ENCODE measurements at regions not wholly inside any gene's neighbourhood (a gene's known extent, or its start where the extent isn't known, plus 50 kb on each side); places are given as distances from the start of the nearest gene placed in this dataset.

DNA sequence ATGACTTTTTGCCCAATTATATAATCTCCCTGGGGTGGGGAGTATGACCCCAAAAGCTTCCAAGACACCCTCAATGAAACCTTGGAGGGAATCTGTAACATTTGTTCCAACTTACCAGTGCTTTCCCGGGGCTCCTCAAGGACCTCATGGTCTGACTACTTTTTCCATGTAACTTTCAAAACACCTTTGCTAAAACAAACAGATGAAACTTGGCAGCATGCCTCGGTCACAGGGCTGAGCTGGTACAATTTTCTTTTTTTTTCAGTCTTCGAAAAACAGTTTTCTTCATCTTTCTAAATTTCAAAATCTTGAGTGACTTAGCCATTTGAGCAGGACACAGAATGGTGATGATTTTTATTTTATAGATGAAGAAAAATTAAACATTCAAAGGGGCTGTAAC is 241.2 kb downstream of the BMP7 start:
- DNase-seq (ENCODE audit: low spot score) = no peak
- no peaks in the 10 kb centered on the region for H3K79me2 ChIP-seq
- H3K36me3 ChIP-seq (replicated peaks; ENCODE audit: insufficient read depth, low read depth) = no peaks in the 10 kb centered on the region
- no peaks in the 10 kb centered on the region for H3K4me1 ChIP-seq (ENCODE audit: insufficient read depth)
- no peak overlapping the region for H3K27ac ChIP-seq
- H3K4me2 ChIP-seq = no peak overlapping the region
- 62% methylated on average over 3 of the region's 3 CpGs for WGBS (ENCODE audit: low lambda C conversion rate, missing lambda C conversion rate)
- no peak overlapping the region for H3K4me3 ChIP-seq
- no peak overlapping the region for H2AFZ ChIP-seq
- no peaks in the 10 kb centered on the region for H4K20me1 ChIP-seq (ENCODE audit: insufficient read depth, poor library complexity, severe bottlenecking)
- H3K9me2 ChIP-seq (replicated peaks; ENCODE audit: insufficient read depth) = no peaks in the 10 kb centered on the region
- H3K27me3 ChIP-seq = peaks cover 8% of the 10 kb centered on the region
- no peaks in the 10 kb centered on the region for H3K9me3 ChIP-seq (ENCODE audit: low read depth)
- TF ChIP-seq, protein P1, sequence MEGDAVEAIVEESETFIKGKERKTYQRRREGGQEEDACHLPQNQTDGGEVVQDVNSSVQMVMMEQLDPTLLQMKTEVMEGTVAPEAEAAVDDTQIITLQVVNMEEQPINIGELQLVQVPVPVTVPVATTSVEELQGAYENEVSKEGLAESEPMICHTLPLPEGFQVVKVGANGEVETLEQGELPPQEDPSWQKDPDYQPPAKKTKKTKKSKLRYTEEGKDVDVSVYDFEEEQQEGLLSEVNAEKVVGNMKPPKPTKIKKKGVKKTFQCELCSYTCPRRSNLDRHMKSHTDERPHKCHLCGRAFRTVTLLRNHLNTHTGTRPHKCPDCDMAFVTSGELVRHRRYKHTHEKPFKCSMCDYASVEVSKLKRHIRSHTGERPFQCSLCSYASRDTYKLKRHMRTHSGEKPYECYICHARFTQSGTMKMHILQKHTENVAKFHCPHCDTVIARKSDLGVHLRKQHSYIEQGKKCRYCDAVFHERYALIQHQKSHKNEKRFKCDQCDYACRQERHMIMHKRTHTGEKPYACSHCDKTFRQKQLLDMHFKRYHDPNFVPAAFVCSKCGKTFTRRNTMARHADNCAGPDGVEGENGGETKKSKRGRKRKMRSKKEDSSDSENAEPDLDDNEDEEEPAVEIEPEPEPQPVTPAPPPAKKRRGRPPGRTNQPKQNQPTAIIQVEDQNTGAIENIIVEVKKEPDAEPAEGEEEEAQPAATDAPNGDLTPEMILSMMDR (IDR thresholded peaks at IDR 0.05; ENCODE audit: poor library complexity) = no peak
- TF ChIP-seq EZH2phosphoT487 (IDR thresholded peaks at IDR 0.05; ENCODE audit: low read depth, severe bottlenecking, unreplicated experiment) (no peak), EZH2 (IDR thresholded peaks at IDR 0.05; ENCODE audit: borderline replicate concordance) (no peak)

DNA sequence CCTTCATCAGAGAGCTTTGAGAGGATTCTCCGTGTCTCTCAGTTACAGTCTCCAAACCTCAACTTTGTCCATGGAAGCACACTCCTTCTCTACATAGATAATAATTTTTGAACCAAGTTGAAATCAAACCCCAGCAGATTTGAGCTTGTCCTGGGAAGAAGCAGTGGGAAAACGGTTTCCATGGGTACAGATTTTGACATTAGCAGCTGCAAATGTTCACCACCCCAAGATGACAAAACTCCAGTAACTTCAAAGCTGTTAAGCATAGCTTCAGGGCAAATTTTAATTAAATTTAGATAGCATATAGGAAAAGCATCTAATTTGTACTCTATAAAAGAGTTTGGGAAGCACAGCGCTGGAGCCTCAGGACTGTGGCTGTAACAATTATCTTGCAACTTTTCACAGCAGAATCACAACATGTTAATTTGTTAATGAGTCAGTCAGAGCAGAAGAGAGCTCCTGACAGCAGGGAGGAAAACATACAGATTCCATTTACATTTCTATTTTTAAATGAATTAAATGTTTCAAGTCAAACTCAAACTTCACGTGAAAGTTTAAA is 240.7 kb downstream of the BMP7 start:
- H3K9me3 ChIP-seq (ENCODE audit: low read depth) = no peaks in the 10 kb centered on the region
- WGBS (ENCODE audit: low lambda C conversion rate, missing lambda C conversion rate) = 63% methylated on average over 4 of the region's 4 CpGs
- no peaks in the 10 kb centered on the region for H4K20me1 ChIP-seq (ENCODE audit: insufficient read depth, poor library complexity, severe bottlenecking)
- H3K27ac ChIP-seq = no peak overlapping the region
- H3K4me3 ChIP-seq = no peak overlapping the region
- H3K4me2 ChIP-seq = no peak overlapping the region
- TF ChIP-seq, protein P1 (IDR thresholded peaks at IDR 0.05; ENCODE audit: poor library complexity) = no peak
- TF ChIP-seq EZH2phosphoT487 (IDR thresholded peaks at IDR 0.05; ENCODE audit: low read depth, severe bottlenecking, unreplicated experiment) = no peak
- TF ChIP-seq EZH2 (IDR thresholded peaks at IDR 0.05; ENCODE audit: borderline replicate concordance) = no peak
- no peaks in the 10 kb centered on the region for H3K36me3 ChIP-seq (replicated peaks; ENCODE audit: insufficient read depth, low read depth)
- H3K4me1 ChIP-seq (ENCODE audit: insufficient read depth) = peaks cover under 1% of the 10 kb centered on the region
- no peak overlapping the region for H2AFZ ChIP-seq
- peaks cover 8% of the 10 kb centered on the region for H3K27me3 ChIP-seq
- H3K9me2 ChIP-seq (replicated peaks; ENCODE audit: insufficient read depth) = no peaks in the 10 kb centered on the region
- DNase-seq (ENCODE audit: low spot score) = no peak
- no peaks in the 10 kb centered on the region for H3K79me2 ChIP-seq

DNA sequence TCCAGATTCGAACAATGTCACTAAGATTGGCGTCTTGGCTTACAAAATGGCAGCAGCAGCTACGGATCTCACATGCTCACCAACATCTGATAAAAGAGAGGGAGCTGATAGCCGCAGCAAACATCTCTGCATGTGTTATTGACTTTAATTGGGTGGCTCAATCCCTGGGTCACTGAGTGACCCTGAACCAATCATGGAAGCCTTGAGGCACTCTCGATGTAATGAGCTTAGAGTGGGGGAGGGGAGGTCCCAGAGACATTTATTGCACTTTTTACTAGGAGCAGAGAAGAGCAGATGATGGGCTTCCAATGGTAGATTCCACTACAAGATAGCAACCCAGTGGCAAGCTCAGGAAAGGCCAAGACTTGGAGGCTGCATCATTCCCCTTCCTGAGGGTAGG is 238.7 kb downstream of the BMP7 start:
- Histone ChIP-seq H3K4me3 (no peak overlapping the region), H3K4me1 (ENCODE audit: insufficient read depth) (peaks cover 9% of the 10 kb centered on the region)
- WGBS (ENCODE audit: low lambda C conversion rate, missing lambda C conversion rate) = 55% methylated on average over 5 of the region's 5 CpGs

More for the DNA sequence above, 238.7 kb downstream of the BMP7 start:
- no peaks in the 10 kb centered on the region for H3K9me3 ChIP-seq (ENCODE audit: low read depth)
- TF ChIP-seq, protein P1 (IDR thresholded peaks at IDR 0.05; ENCODE audit: poor library complexity) = no peak
- TF ChIP-seq EZH2 (IDR thresholded peaks at IDR 0.05; ENCODE audit: borderline replicate concordance) (no peak), EZH2phosphoT487 (IDR thresholded peaks at IDR 0.05; ENCODE audit: low read depth, severe bottlenecking, unreplicated experiment) (no peak)
- H3K9me2 ChIP-seq (replicated peaks; ENCODE audit: insufficient read depth) = no peaks in the 10 kb centered on the region
- no peaks in the 10 kb centered on the region for H3K36me3 ChIP-seq (replicated peaks; ENCODE audit: insufficient read depth, low read depth)
- H4K20me1 ChIP-seq (ENCODE audit: insufficient read depth, poor library complexity, severe bottlenecking) = no peaks in the 10 kb centered on the region
- H2AFZ ChIP-seq = no peak overlapping the region
- no peak overlapping the region for H3K4me2 ChIP-seq
- H3K27ac ChIP-seq = no peak overlapping the region
- H3K27me3 ChIP-seq = no peaks in the 10 kb centered on the region
- H3K79me2 ChIP-seq = no peaks in the 10 kb centered on the region
- no peak for DNase-seq (ENCODE audit: low spot score)
